Tibial artery (tissue), 4 donors: ENCODE measurements at regions not wholly inside any gene's neighbourhood (a gene's known extent, or its start where the extent isn't known, plus 50 kb on each side); places are given as distances from the start of the nearest gene placed in this dataset.

Source experiments
- DNase-seq, 2 donors: peaks; one replicate each; pipeline ENCODE4 v3.0.0-alpha.2; 2019
- H3K27ac ChIP-seq, 2 donors: fragments of 200-600 bp; sonication (generic) in 1 of 2; 1 replicate in 1 of 2; 2 replicates in 1 of 2; pipeline ENCODE4 v1.5.1; 2018 to 2019; ENCODE audit warnings: mild to moderate bottlenecking in 1 of 2
- H3K27me3 ChIP-seq, 2 donors: fragments of 200-600 bp; sonication (generic) in 1 of 2; one replicate each; pipeline versions ENCODE4 v1.5.1 to v1.6.0; 2016 to 2019
- H3K36me3 ChIP-seq, 3 donors: fragments of 200-600 bp; sonication (generic) in 2 of 3; one replicate each; pipeline ENCODE4 v1.5.1; 2016 to 2019; ENCODE audit warnings: mild to moderate bottlenecking in 2 of 3
- H3K4me1 ChIP-seq, 4 donors: fragments of 200-600 bp; sonication (generic) in 2 of 4; 1 replicate in 3 of 4; 2 replicates in 1 of 4; pipeline ENCODE4 v1.5.1; 2016 to 2019
- H3K4me3 ChIP-seq, 2 donors: fragments of 200-600 bp; sonication (generic) in 1 of 2; 1 replicate in 1 of 2; 2 replicates in 1 of 2; pipeline ENCODE4 v1.5.1; 2018 to 2019; ENCODE audit warnings: mild to moderate bottlenecking in 2 of 2
- H3K9me3 ChIP-seq, 3 donors: fragments of 200-600 bp; sonication (generic) in 1 of 3; one replicate each; pipeline ENCODE4 v1.5.1; 2016 to 2019
- intact Hi-C: fragments of 100-400 bp; cut with DNase I; formaldehyde crosslinking; loops from one replicate; pipeline ENCODE4 v1.15.0; 2023; ENCODE audit warnings: low total_unique reads
- TF ChIP-seq, protein P1 (sequence below), 2 experiments: fragments of 200-600 bp in 1 of 2; fragments of 450-650 bp in 1 of 2; IDR thresholded peaks; one replicate each; pipeline ENCODE4 v1.5.1; 2017 to 2019; ENCODE audit warnings: antibody characterized with exemption in 2 of 2, mild to moderate bottlenecking in 1 of 2, moderate library complexity in 1 of 2

DNA sequence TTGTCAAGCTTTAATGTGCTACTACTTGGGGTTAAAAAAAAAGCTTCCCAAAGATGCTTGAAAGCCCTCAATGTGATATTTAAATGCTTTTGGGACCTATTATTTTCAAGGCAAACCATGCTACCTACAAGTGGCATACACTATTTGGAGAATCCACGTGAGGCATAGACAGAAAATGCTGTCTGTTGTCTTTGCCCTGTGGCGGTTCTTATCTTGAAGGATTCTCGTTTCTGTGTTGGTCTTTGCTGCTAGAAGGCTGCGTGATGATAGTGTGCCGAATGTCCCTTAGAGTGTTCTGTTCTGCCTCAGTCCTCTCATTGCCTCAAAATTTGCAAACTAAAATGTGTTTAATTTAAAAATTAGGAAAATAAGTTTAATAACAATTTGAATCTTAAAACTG lies 356.2 kb upstream of the RARB start:
- intact Hi-C loops = no loop called here
- no peaks in the 10 kb centered on the region for H3K4me1 ChIP-seq
- TF ChIP-seq, protein P1, sequence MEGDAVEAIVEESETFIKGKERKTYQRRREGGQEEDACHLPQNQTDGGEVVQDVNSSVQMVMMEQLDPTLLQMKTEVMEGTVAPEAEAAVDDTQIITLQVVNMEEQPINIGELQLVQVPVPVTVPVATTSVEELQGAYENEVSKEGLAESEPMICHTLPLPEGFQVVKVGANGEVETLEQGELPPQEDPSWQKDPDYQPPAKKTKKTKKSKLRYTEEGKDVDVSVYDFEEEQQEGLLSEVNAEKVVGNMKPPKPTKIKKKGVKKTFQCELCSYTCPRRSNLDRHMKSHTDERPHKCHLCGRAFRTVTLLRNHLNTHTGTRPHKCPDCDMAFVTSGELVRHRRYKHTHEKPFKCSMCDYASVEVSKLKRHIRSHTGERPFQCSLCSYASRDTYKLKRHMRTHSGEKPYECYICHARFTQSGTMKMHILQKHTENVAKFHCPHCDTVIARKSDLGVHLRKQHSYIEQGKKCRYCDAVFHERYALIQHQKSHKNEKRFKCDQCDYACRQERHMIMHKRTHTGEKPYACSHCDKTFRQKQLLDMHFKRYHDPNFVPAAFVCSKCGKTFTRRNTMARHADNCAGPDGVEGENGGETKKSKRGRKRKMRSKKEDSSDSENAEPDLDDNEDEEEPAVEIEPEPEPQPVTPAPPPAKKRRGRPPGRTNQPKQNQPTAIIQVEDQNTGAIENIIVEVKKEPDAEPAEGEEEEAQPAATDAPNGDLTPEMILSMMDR (IDR thresholded peaks at IDR 0.05) = no peak
- H3K9me3 ChIP-seq = no peaks in the 10 kb centered on the region
- no peak for DNase-seq
- H3K4me3 ChIP-seq = no peak overlapping the region
- no peaks in the 10 kb centered on the region for H3K27me3 ChIP-seq
- H3K27ac ChIP-seq = no peak overlapping the region
- no peaks in the 10 kb centered on the region for H3K36me3 ChIP-seq

DNA sequence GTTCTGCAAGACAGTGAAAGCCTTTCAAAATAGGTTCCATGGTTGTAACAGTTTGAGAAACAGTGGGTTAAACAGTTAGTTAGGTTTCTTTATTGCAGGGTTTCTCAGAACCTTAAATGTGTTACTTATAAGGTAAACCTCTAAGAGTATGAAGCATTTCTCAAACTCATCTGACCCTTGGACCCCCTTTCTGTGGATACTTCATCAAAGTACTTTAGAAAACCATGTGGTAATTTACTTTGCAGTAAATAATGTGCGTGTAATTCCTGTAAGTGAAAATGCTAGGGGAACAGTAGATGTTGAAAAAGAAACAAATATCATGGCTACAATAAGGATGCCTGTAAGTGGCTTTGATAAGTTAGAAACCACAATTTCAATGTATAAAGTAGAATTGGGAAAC lies 354.6 kb upstream of the RARB start:
- H3K9me3 ChIP-seq = no peaks in the 10 kb centered on the region
- no peaks in the 10 kb centered on the region for H3K4me1 ChIP-seq
- H3K27ac ChIP-seq = no peak overlapping the region
- no peak overlapping the region for H3K4me3 ChIP-seq
- no peak for DNase-seq
- intact Hi-C loops = no loop called here
- TF ChIP-seq, protein P1 (IDR thresholded peaks at IDR 0.05) = no peak
- H3K27me3 ChIP-seq = no peaks in the 10 kb centered on the region
- no peaks in the 10 kb centered on the region for H3K36me3 ChIP-seq

DNA sequence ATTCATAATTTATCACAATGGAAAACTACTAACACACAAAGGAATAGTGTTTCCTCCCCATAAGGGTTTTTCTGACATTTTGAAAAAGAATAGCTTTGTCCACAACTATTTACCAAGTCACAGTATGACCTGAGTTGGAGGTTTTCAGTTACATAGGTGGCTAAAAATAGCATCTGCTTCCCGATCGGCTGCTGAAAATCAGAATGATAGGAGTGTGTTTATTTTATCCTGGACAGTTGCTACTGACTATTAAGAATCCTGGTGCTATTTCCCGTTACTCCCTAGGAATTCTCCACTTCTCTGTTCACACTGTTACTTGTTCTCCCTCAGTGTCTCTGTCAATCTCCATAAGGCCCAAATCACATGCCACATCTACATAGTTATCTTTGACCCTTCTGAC lies 353.9 kb upstream of the RARB start:
- Histone ChIP-seq H3K4me3 (no peak overlapping the region), H3K9me3 (no peaks in the 10 kb centered on the region), H3K27ac (no peak overlapping the region), H3K27me3 (no peaks in the 10 kb centered on the region), H3K36me3 (no peaks in the 10 kb centered on the region), H3K4me1 (no peaks in the 10 kb centered on the region)
- no peak for DNase-seq
- intact Hi-C loops = no loop called here
- TF ChIP-seq, protein P1 (IDR thresholded peaks at IDR 0.05) = no peak

DNA sequence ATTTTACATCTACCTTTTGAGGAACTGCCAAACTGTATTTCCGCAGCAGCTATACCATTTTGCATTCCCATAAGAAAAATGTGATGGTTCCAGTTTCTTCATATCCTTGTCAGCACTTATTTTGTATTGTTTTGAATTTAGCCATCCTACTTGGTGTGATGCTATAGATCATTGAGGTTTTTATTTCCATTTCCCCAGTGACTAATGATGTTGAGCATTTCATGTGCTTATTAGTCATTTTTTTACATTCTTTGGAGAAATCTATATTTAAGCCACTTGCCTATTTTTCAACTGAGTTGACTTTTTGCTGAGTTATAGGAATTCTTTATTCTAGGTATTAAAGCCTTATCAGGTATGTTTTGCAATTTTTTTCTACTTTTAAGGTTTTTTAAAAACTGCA lies 347.6 kb upstream of the RARB start:
- no peaks in the 10 kb centered on the region for H3K27me3 ChIP-seq
- H3K4me1 ChIP-seq = no peaks in the 10 kb centered on the region
- no peaks in the 10 kb centered on the region for H3K9me3 ChIP-seq
- H3K36me3 ChIP-seq = no peaks in the 10 kb centered on the region
- TF ChIP-seq, protein P1 (IDR thresholded peaks at IDR 0.05) = no peak
- DNase-seq = no peak
- H3K4me3 ChIP-seq = no peak overlapping the region
- no peak overlapping the region for H3K27ac ChIP-seq
- intact Hi-C loops = no loop called here

DNA sequence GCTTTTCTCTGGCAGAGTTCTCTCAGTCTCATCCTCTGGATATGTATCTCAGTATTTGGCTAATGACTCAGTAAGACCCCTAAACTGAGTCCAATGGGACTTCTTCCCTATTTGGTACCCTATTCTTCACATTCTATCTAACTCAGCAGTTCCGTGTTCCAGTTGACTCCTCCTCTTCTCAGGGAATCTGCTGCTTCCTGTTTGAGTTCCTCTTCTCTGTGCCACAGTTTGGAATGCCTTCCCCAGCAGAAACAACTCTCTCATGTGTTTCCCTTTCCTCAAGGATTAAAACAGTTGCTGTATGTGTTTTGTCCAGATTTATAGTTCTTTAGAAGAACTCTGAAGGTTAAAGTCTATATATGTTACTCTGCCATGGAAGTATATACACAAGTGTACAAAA lies 344.0 kb upstream of the RARB start:
- no peak overlapping the region for H3K27ac ChIP-seq
- no peaks in the 10 kb centered on the region for H3K27me3 ChIP-seq
- TF ChIP-seq, protein P1 (IDR thresholded peaks at IDR 0.05) = no peak
- no peaks in the 10 kb centered on the region for H3K4me1 ChIP-seq
- DNase-seq = no peak
- intact Hi-C loops = no loop called here
- no peaks in the 10 kb centered on the region for H3K9me3 ChIP-seq
- H3K36me3 ChIP-seq = no peaks in the 10 kb centered on the region
- H3K4me3 ChIP-seq = no peak overlapping the region

DNA sequence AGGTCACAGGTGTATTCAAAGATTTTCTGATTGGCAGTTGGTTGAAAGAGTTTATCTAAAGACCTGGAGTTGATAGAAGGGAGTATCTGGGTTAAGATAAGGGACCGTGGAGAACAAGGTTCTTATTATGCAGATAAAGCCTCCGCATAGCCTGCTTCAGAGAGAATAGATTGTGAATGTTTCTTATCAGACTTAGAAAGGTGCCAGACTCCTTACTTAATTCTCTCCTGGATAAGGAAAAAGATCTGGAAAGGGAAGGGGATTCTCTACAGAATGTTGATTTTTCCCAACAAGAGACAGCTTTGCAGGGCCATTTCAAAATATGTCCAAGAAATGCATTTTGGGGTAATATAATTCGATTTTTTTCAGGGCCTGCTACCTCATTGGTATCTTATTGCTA lies 341.3 kb upstream of the RARB start:
- Histone ChIP-seq H3K27me3 (no peaks in the 10 kb centered on the region), H3K4me1 (no peaks in the 10 kb centered on the region), H3K4me3 (no peak overlapping the region), H3K27ac (no peak overlapping the region), H3K9me3 (no peaks in the 10 kb centered on the region), H3K36me3 (no peaks in the 10 kb centered on the region)
- DNase-seq = no peak
- TF ChIP-seq, protein P1 (IDR thresholded peaks at IDR 0.05) = no peak
- intact Hi-C loops = no loop called here
